ENCODE measurements at regions not wholly inside any gene's neighbourhood (a gene's known extent, or its start where the extent isn't known, plus 50 kb on each side); places are given as distances from the start of the nearest gene placed in this dataset.

DNA sequence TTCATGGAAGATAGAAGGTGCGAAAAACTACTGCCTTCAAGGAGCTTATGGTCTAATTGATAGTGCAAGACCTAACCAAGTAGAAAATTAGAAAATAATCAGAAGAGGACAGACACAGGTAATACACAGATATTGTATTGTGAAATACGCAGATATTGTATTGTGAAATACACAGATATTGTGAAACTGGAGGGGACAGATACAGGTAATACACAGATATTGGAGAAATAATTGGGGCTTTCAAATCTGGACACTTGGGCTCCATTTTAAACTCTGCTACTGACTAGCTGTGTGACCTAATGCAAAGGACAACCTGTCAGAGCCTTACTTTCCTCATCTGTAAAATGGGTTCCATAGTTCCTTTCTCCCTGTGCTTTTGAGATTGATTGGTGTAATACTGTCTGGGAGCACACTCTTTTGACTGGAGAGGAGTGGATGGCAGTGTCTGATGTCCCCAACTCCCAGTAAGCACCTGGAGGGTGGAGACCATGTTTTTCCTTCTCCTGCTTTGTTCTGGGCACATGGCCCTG is 272.8 kb downstream of the TLE3 start:
- no peak for DNase-seq

DNA sequence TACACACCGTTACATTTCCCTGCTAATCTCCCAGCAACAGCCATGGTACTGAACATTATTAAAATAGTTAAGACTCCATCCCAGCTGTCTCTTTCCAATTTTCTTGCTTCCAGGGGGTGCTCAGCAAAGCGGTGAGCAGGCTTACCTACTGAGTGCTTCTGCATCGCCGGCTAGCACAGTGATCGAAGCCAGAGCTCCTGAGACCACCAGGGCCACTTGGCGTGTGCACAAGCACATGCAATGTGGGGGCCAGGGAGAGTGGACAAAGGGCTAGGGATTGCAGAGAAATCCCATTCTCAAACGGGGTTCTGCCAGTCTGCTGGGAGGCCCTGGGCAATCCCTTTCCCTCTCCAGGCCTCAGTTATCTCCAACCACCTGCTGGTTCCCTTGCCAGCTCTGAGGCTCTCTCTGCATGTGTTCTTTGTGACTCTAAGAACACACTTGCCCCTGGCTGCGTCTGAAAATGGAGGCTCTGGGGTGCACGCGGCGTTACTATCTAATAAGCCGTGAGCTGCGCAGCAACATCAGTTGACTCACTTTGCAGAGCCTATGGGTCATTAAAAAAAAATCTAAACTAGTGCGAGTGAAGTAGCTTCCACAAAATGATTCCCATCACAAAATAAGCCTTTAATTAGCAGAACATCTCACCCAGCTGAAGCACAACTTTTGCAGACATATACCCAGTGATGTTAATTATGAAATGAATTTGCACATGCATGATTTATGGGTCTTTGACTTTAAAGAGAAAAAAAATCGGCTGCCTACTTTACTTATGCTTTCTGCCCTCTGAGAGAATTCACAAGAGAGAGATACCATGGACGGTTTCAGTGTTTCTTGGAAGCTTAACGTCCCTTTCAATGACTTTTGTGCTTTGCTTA is 271.5 kb downstream of the TLE3 start:
- DNase-seq = no peak

DNA sequence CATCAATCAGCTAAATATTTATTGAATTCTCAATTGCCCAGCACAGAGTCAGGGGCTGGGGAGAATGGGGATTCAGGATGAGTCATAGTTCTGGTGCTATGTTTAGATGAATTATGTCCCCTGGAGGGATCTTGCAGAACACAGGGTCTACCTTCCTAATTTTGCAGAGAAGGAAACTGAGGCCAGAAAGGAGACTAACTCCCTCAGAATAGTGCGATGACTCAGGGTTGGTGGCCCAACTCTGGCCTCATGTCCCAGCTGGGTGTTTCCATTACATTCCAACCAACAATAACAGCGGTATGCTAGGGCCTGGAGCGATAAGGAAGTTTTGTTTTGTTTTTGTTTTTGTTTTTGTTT is 270.9 kb downstream of the TLE3 start:
- DNase-seq = no peak

DNA sequence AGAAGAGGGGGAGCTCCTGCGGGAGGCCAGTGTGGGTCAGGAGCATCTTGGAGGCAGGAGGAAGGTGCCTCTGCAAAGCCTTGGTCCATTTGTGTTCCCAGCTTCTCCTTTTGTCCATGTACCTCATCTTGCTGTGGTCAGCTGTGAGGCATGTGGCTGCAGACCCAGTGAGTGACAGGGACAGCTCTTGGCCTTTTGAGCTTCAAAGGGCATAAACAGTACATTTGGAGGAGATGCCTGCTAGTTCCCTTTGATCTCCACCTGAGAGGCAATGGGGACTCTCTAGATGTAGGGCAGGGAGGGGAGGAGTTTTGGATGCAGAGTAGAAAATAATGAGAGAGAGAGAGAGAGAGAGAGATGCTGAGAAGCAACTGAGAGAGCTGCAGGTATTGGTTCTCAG is 270.0 kb downstream of the TLE3 start:
- no peak for DNase-seq

DNA sequence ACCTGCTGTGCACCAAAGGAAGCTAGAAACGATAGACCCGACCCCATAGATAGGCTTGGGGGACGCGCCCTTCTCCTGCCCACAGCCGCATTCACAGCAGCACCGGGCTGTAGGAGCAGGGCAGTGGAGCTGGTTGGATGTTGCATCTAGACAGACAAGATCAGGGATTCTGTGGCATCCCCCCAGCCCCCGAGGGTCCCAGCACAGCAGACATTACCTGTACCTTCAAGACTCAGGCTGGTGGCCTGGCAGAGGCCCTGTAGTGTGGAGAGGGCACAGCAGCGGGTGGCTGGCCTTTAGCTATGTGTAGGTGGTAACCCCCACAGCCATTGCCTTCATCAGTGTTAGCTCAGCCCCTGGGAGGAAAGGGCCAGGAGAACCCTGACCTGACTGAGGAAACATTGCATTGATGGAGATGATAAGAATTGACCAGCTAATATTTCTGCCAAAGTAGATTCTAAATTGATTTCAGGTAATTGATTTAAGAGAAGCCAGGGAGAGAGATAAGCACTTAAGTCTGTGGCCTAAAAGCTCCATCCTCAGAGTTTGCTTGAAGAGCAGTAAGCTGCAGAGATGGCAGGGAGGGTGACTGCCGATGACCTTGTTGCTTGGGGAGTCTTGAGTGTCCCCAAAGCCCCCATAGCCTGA is 269.4 kb downstream of the TLE3 start:
- DNase-seq = no peak

DNA sequence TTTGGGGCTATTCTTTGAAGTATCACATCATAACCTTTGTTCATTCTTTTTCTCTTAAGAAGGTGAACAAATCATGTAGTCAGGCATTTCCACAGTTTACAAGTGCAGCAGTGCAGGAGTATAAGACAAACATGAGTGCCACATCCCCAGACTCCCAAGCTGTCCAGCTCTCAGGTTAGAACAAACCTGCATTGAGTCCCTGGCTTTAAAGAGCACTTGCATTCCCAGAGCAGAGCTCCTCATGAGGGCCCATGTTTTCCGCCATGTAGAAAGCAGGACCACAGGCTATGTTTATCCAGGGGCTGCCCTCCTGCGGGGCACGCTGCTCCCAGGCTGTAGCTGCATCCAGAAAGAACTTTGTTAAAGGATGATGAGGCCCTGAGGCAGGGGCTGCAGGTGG is 267.7 kb downstream of the TLE3 start:
- DNase-seq = no peak

DNA sequence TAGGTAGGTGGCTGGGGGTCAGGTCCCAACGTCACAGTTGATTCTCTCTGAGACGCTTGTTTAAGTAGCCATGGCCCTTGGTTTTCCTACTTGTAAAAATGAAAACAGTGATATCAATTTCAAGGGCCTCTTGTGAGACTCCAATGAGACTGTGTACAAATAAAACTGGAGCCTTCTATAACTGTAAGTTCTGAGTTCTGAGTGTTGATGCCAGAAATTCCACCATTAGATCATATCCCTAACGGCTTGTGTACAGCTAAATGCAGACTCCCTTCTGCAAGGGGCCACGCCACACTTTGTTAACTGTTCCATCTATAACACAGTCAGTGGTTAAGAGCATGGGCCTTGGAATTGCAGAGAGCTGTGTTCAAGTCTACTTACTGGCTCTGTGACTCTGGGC is 267.3 kb downstream of the TLE3 start:
- DNase-seq = no peak

DNA sequence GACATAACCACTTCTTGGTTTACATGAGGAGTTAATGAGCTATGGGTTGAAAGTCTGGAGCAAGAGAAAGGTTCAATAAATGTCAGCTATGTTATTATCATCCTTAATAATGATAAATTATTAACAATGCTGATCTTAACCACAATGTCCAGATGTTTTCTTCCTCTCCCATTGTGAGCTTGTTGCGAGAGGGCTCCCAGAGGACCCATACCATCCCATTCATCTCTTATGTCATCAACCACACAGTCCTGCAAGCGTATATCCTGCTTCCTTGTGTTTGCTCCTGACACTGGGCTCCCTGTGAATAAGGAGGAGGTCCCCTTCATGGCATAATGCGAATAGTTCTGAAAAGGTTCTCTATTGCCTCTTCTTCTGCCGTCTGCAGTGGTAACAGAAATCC is 266.8 kb downstream of the TLE3 start:
- no peak for DNase-seq

DNA sequence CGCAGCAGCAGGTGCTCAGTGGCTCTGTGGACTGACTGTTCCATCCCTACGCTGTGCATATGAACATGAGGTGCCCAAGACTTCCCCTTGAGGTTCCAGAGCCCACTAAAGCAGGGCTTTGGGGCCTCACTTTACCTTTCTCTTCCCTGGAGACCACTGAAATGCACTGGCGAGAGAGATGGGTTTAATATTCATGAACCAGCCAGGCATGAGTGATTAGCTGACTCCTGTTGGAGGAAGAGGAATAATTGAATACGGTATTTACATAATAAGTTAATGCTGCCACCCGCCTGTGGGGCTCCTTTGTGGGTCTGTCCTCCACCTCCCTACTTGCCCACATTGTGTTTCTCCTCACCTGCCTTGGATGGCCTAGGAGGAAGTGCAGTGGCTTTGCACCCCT is 263.4 kb downstream of the TLE3 start:
- no peak for DNase-seq

DNA sequence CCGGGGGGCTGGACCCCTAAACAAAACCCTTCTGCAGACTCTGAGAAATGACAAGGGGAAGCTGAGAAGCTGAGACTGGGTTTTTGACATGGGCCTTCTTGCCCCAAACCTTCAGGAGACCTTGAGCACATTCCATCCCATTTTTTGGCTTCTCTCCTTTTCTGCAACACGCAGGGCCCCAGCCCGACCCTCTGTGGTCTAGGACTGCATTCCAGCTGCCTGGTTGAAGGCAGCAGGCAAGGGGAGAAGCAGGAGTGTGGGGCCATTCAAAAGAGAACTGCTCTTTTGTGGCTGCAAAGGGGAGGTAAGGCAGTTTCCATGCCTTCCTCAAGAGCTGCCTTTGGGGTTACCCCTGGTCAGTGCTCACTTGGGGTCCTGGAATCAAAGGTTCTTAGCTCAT is 263.0 kb downstream of the TLE3 start:
- DNase-seq = no peak

DNA sequence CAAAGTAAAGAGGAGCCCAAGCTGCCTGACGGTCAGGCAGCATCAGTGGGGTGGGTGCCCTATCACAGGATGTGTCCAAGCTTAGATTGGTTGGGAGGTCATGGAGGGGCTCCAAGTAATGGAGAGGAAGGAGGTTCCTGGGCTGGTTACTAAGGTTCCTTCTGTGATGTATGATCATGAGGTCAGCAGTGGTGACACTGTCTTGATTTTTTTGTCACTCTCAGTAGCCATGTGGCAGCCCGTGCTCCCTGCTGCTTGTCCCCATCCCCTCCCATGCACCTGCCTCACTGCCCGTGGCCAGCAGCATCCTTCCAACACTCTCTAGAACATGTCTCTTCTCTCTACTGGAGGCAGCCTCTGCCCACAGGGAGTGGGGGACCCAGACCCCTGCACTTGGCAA is 261.7 kb downstream of the TLE3 start:
- no peak for DNase-seq

DNA sequence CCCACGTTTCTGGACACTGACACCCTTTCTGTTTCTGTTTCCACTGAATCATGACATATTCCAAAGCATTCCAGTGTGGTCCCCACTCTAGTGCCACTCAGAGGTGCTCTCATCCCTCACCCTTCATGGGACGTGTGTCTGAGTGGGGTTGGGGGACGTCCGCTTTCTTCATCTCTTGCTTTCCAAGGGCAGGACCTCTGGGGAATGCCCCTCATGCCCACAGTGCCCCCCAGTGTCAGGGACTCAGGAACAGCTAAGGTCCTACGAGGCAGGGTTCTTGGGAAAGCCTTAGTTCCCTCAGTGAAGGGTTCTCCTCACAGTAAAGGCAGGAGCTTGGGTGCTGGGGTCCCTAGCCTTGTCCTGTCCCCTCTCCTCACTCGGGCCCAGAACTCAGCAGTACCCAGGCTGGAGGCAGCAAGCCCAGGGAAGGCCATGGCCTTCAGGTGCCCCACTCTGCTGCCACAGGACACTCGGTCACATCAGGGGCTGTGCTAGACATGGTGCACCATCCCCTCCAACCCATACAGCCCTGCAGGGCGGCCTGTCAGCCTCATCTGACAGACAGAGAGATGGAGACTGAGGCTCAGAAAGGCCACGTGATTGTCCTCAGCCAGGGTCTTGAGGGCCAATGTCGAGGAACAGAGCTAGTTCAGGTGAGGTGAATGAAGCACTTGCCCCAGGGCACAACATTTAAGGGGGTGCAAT is 261.0 kb downstream of the TLE3 start:
- DNase-seq = no peak

DNA sequence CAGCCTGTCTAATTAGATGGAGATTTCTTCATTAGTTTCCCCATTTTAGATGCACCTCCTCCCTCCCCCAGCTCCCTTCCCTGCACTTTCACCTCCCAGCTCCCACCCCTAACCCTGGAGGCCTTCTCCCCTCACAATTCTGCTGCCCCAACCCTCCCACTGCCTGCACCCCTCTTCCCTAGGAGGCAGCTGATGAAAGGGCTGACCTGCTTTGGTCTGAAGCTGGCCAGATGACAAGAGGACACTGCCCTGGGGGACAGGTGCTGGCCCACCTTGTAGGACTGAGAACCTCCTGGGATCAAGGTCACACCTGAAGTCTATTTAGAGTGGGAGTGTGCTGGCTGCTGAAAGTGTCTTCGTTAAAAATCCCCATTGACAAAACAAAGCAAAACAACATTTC is 259.4 kb downstream of the TLE3 start:
- no peak for DNase-seq

DNA sequence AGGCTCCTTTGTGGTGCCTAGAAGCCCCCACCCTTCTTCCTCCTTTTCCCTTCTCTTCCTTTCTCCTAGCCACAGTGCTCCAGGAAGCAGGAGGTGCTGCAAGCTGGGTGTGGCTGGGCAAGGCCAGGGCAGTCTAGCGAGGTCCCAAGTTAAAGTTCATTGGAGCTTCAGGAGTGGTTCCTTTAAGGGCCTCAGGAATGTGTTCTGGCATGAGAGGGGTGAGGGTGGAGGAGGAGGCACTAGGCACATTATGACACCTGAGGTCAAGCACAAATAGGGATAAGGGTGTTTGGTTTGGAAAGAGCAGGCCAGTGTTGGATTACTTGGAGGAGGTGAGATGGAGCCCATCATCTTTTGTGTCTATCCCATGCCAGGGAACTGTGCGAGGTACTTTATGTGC is 258.7 kb downstream of the TLE3 start:
- DNase-seq = no peak

DNA sequence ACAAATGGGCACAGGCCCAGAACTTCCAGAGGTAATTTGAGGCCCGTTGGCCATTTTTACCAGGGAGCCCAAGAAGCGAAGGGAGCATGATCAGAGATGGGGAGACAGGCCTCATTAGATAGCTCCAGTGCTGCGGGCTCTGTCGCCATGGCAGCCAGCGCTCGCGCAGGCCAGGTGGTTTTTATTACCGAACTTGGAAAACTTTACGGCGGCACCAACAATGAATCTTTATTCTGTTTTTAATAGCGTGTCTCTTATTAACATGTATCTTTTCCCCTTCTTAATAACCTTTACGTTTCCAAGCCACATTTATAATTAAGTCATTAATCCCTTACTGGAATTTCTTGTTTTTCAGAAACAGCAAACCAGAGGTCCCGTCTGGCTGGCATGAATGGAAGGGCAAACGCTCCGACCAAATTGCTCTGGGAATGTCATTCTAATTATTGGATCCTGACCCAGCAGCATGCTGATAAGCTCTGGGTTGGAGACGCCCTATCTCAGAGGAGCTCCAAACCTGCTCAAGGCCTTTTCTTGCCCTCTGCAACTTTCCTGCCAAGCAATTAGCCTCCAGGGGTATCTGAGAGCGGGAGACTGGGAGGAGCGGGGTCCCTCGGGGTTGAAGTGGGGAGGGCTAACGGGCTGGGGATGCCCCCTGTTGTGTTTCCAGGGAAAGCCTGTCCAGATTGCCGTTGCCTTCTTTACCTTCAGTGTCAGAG is 256.4 kb downstream of the TLE3 start:
- no peak for DNase-seq

DNA sequence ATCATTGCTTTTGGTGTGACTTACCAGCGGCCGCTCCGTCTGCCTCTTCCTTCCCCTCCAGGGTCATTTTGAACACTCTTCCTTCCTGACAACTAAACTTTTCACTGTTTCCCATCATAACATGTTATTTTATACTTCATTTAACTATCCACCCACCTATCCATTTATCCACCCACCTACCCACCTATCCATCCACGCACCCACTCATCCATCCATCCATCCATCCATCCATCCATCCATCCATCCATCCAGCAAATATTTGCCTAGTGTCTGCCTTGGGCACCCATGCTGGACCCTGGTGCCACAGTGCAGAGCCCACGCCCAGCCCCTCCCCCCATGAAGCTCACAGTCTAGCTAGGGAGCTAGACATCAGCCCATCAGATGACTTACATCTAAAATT is 254.9 kb downstream of the TLE3 start:
- DNase-seq = no peak

DNA sequence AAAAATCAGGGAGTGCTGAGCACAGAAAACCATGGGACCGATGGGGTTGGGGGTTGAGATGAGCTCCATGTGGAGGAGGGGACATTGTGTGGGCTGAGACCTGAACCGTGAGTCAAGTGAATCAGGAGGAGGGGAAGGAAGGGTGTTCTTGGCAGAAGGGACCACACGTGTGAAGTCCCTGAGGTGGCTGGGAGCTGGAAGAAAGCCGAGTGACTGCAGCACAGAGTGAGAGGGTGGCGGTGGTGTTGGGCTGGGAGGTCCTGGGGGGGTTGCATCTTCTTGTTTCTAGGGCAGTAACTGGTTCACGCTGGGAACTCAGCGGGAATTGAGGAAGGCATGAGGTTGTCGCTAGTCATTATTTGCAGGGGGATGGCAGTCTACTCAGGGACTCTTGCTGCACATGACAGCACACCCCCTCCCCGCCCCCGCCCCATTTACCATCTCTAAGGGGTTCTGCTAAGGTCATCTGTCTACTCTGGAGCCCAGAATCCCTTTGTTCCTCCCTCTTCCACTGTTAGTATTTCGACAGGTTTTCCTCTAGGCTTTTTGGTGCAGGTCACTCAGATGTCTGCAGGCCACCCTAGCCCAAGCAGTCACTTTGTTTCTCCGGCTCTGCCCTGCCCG is 254.3 kb downstream of the TLE3 start:
- no peak for DNase-seq

DNA sequence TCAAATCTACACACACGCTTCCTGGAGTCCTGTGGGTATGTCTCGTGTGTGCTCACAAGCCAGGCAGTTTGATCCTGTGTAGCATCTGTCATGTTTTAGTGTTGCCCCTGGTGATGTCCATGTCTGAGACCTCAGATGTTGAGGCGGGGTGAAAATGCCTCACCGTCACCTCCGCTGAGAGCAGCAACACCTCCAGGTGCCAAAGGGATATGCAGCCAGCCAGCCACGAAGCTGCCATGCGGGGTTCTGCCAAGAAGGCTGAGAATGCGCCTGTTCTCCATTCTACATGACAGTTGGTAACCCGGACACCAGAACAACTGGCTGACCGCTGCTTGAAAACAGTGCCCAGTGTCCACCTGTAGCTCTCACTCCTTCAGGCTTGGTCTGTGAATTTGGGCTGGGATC is 253.8 kb downstream of the TLE3 start:
- DNase-seq = no peak

DNA sequence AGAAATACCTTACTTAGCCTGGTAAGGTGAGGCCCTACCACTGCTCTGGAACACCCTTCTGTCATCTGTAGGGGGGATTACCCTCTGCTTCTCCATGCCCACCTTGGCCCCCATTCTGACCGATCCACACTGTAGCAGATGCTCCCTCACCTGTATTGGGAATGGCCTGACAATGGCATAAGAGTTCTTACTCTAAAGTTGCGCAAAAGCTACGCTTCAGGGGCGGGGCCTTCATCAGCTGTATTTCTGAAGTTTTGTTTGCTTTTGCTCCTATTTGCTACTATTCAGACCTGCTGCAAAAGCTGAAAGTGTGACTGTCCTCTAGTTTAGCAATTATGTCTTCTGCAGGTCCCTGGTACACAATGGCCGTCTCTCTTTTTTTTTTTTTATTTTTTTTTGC is 252.6 kb downstream of the TLE3 start:
- DNase-seq = no peak

DNA sequence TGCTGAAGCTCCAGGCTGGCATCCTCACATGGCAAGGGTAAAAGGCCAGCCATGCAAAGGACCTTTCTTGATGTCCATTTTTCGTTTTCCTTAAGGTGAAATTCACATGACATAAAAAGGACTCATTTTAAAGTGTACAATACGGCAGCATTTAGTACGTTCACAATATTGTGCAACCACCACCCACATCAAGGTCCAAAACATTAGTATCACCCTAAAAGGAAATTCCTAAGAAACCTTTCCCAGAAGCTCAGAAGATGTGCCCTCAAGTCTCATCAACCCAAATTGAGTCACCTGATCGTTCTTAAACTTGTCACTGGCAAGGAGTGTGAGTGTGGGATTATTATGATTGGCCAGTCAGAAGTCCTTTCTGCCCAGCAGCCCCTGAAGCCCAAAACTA is 250.1 kb downstream of the TLE3 start:
- DNase-seq = no peak

DNA sequence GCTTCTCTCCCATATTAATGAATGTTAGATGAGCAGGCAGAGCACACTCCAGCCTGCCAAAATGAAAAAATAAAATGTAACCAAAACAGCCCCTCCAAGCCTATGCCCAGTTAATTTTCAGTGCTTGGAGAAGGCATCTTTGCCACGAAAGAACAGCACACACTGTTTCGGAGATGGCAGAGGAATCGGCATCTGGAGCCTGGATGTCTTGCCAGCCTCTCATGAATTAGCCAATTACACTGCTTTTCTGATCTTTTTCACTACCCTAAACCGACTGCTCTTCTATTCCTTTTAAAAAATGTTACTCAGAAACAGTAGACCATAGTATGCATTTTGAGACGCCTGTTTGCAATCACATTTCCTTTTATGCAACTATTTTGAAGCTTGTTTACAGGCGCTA is 249.6 kb downstream of the TLE3 start:
- DNase-seq = no peak

DNA sequence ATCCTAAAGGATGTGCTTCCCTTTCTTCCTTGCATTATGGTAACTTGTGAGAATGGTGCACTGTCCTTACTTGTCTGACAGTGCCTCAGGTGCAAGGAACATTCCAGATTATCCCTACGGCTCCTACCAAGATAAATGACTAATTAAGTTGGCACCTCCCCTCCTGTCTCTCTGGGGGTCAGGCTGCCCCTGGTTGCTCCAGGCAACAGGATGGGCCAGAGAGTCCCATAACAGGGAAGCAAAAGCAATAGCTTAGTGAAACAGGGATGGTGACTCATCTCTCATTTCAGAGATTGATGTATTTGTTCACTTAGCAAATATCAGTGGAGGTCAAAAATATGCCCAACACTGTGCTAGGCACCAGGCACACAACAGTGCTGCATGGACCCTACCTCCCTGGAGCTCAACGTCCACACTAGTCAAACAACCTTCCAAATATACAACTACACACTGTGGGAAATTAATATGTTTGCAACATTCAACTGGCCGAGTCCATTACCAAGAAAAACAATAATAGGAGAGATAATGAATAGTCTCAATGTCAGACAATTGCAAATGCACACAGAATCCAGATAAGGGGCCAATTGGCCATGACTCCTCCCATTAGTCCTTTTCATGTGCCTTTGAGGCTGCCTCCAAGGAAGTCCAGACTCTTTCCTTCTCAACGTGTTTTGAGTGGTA is 249.0 kb downstream of the TLE3 start:
- no peak for DNase-seq
